MCF 10A (cell line): ENCODE measurements at regions not wholly inside any gene's neighbourhood (a gene's known extent, or its start where the extent isn't known, plus 50 kb on each side); places are given as distances from the start of the nearest gene placed in this dataset.

ENCODE experiments used
- BruUV-seq: library from RNA; stranded (reverse); fragments of 400-500 nt; replicated peaks from 2 replicates; lab custom pipeline; 2021; lab: Mats Ljungman, UMichigan
- CTCF ChIA-PET: fragments of 300-600 bp; sonication (Branson Sonifier 250); formaldehyde crosslinking; extraction: SDS; loops from one replicate; lab custom pipeline; 2021; ENCODE audit warnings: antibody characterized with exemption, inconsistent platforms; lab: Yijun Ruan, JAX
- POLR2A ChIA-PET: fragments of 300-600, 350-650 bp; sonication (Branson Sonifier 250); formaldehyde crosslinking; extraction: SDS; loops from one replicate; lab custom pipeline; 2020; ENCODE audit warnings: antibody characterized with exemption, inconsistent platforms; lab: Yijun Ruan, JAX
- DNase-seq: peaks from one replicate; pipeline ENCODE4 v3.0.0-alpha.2; 2018; ENCODE audit not compliant: unreplicated experiment
- H3K27ac Mint-ChIP-seq: one replicate; pipeline ENCODE4 v1.8.0; 2022; ENCODE audit warnings: mild to moderate bottlenecking, low read depth, mixed read lengths; ENCODE audit not compliant: unreplicated experiment
- H3K27me3 Mint-ChIP-seq: one replicate; pipeline ENCODE4 v1.8.0; 2022; ENCODE audit warnings: mixed read lengths; ENCODE audit not compliant: insufficient read depth, unreplicated experiment
- H3K36me3 Mint-ChIP-seq: one replicate; pipeline ENCODE4 v1.8.0; 2022; ENCODE audit warnings: mild to moderate bottlenecking, moderate library complexity, mixed read lengths; ENCODE audit not compliant: insufficient read depth, unreplicated experiment
- H3K4me1 Mint-ChIP-seq: one replicate; pipeline ENCODE4 v1.8.0; 2022; ENCODE audit warnings: mixed read lengths; ENCODE audit not compliant: insufficient read depth, unreplicated experiment
- H3K4me3 Mint-ChIP-seq: one replicate; pipeline ENCODE4 v1.8.0; 2022; ENCODE audit warnings: mild to moderate bottlenecking, moderate library complexity, mixed read lengths; ENCODE audit not compliant: unreplicated experiment
- H3K9me3 Mint-ChIP-seq: one replicate; pipeline ENCODE4 v1.8.0; 2022; ENCODE audit warnings: mixed read lengths; ENCODE audit not compliant: unreplicated experiment
- intact Hi-C: fragments of 100-400 bp; cut with micrococcal nuclease; formaldehyde crosslinking; loops from 2 replicates; pipeline ENCODE4 v1.14.1; 2022
- TF ChIP-seq, protein P1 (sequence below): fragments of 200-600 bp; IDR thresholded peaks from one replicate; pipeline ENCODE4 v1.8.0; 2022; ENCODE audit warnings: antibody characterized with exemption, mild to moderate bottlenecking; ENCODE audit not compliant: unreplicated experiment

DNA sequence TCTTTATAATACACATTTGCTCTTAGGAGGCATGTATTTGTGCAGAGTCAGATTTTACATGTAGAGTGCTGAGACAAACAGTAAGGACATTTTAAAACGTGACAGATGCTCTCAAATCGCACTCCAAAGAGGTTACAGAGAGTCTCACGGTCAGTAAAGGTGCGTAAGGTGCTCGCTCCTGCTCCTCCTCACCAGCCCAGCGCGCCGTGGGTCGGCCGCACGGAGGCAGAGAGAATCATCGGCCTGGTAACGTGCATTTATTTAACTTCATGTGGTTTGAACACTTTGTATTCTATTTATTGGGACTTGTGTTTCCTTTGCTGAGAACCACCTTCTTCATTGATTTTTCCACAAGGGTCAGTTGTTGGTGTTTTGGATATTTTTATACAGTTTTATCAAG, 900.1 kb downstream of the BRD1 start:
- ChIA-PET POLR2A (no interaction called here), CTCF (no interaction called here)
- H3K9me3 Mint-ChIP-seq, result peaks cover 33% of the 10 kb centered on the region
- no peak overlapping the region for H3K4me3 Mint-ChIP-seq
- no peaks in the 10 kb centered on the region for H3K36me3 Mint-ChIP-seq
- TF ChIP-seq, protein P1, sequence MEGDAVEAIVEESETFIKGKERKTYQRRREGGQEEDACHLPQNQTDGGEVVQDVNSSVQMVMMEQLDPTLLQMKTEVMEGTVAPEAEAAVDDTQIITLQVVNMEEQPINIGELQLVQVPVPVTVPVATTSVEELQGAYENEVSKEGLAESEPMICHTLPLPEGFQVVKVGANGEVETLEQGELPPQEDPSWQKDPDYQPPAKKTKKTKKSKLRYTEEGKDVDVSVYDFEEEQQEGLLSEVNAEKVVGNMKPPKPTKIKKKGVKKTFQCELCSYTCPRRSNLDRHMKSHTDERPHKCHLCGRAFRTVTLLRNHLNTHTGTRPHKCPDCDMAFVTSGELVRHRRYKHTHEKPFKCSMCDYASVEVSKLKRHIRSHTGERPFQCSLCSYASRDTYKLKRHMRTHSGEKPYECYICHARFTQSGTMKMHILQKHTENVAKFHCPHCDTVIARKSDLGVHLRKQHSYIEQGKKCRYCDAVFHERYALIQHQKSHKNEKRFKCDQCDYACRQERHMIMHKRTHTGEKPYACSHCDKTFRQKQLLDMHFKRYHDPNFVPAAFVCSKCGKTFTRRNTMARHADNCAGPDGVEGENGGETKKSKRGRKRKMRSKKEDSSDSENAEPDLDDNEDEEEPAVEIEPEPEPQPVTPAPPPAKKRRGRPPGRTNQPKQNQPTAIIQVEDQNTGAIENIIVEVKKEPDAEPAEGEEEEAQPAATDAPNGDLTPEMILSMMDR, result no peak
- no peaks in the 10 kb centered on the region for H3K27me3 Mint-ChIP-seq
- H3K4me1 Mint-ChIP-seq, result no peaks in the 10 kb centered on the region
- DNase-seq, result no peak
- no TSS peak for BruUV-seq
- intact Hi-C loops, result no loop called here
- no peak overlapping the region for H3K27ac Mint-ChIP-seq

DNA sequence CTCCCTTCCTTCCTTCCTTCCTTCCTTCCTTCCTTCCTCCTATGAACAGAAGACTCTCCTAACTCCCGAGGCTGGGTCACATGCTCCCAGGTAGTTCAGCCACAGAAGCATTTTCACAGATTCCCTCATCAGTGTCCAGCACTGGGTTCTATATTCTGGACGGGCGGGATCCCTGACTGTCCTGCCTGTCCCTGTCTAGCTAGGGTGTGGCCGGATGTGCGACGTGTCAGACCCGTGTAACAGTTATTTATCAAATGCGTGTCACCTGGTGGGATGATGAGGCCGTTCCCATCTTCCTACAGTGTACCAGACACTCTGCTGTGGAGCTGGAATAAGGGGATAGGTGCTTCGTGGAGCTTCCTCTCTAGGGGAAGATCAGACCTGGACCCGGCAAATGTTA, 901.0 kb downstream of the BRD1 start:
- intact Hi-C loops, result no loop called here
- H3K27me3 Mint-ChIP-seq, result no peaks in the 10 kb centered on the region
- ChIA-PET CTCF (interaction anchor here (0.6 kb wide), 1 partner anchor 1713 kb away, joined by 3 read pairs; no protein-coding TSS in a partner anchor), POLR2A (no interaction called here)
- TF ChIP-seq, protein P1, result no peak
- H3K36me3 Mint-ChIP-seq, result no peaks in the 10 kb centered on the region
- BruUV-seq, result no TSS peak
- no peak for DNase-seq
- no peak overlapping the region for H3K4me3 Mint-ChIP-seq
- H3K9me3 Mint-ChIP-seq, result peaks cover 33% of the 10 kb centered on the region
- H3K4me1 Mint-ChIP-seq, result no peaks in the 10 kb centered on the region
- no peak overlapping the region for H3K27ac Mint-ChIP-seq

DNA sequence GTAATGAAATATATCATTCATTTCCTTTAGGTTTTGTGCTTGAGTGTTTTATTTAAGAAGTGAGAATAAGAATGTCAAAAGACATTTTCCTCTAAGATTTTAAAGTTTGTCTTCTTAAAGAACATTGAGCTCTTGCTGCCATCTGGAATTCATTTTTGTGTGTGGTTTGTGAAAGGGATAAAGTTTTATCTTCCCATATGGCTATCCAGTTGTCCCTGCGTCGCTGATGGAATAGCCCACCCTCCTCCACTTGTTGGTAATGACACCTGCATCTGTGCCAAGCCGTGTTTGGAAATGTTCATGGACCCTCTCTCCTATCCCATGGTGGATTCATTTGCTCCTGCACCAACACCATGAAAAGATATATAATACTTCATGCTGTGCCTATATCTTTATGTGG, 901.5 kb downstream of the BRD1 start:
- intact Hi-C loops, result no loop called here
- BruUV-seq, result no TSS peak
- H3K27me3 Mint-ChIP-seq, result no peaks in the 10 kb centered on the region
- H3K27ac Mint-ChIP-seq, result no peak overlapping the region
- no peak for DNase-seq
- H3K4me3 Mint-ChIP-seq, result no peak overlapping the region
- no peaks in the 10 kb centered on the region for H3K4me1 Mint-ChIP-seq
- TF ChIP-seq, protein P1, result no peak
- no peaks in the 10 kb centered on the region for H3K36me3 Mint-ChIP-seq
- ChIA-PET CTCF (interaction anchor here (0.6 kb wide), 1 partner anchor 1712 kb away, joined by 3 read pairs; no protein-coding TSS in a partner anchor), POLR2A (no interaction called here)
- peaks cover 31% of the 10 kb centered on the region for H3K9me3 Mint-ChIP-seq

DNA sequence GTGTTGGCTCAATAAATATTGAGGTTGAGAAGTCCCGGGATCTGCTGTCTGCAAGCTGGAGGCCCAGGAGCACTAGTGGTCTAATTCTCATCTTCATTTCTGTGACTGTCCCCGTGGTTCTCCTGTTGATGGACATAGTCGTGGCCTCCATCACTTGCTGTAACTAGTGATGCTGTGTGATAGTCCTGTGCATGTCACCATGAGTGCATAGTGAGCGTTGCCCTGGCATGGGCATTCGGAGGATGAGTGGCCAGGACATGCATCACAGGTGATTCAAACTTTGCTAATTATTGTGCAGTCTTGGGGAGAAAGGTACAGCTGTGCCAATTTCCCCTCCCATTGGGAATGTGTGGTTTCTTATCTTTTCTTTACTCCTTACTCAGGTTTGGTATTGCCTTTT, 902.2 kb downstream of the BRD1 start:
- Mint-ChIP-seq H3K9me3 (peaks cover 27% of the 10 kb centered on the region), H3K27me3 (no peaks in the 10 kb centered on the region), H3K36me3 (no peaks in the 10 kb centered on the region), H3K4me3 (no peak overlapping the region), H3K4me1 (no peaks in the 10 kb centered on the region), H3K27ac (no peak overlapping the region)
- no TSS peak for BruUV-seq
- TF ChIP-seq, protein P1, result no peak
- CTCF ChIA-PET, result no interaction called here
- intact Hi-C loops, result no loop called here
- POLR2A ChIA-PET, result no interaction called here
- no peak for DNase-seq
